GM12878 (cell line): ENCODE measurements at regions not wholly inside any gene's neighbourhood (a gene's known extent, or its start where the extent isn't known, plus 50 kb on each side); places are given as distances from the start of the nearest gene placed in this dataset.

ENCODE experiments used
- ATAC-seq: fragments of 200-7000 bp; cut with Tn5 transposase; 3 replicates; pipeline ENCODE4 v1.9.1; 2020; ENCODE audit warnings: mild to moderate bottlenecking, moderate library complexity
- BruUV-seq: library from RNA; stranded (reverse); fragments of 400-500 nt; replicated peaks from 2 replicates; lab custom pipeline; 2021; lab: Mats Ljungman, UMichigan
- CTCF ChIA-PET: fragments of 300-600 bp; sonication (Branson Sonifier 250); formaldehyde crosslinking; extraction: SDS; loops from one replicate; lab custom pipeline; 2021; ENCODE audit warnings: inconsistent platforms; lab: Yijun Ruan, JAX
- POLR2A ChIA-PET: fragments of 350-600 bp; formaldehyde crosslinking; extraction: SDS; loops from one replicate; lab custom pipeline; 2021; ENCODE audit warnings: inconsistent platforms; lab: Charles Lee
- RAD21 ChIA-PET: fragments of 300-600 bp; sonication (Branson Sonifier 250); formaldehyde crosslinking; loops from one replicate; lab custom pipeline; 2023; ENCODE audit warnings: antibody characterized with exemption; ENCODE audit not compliant: unreplicated experiment; lab: Charles Lee
- SMC1A ChIA-PET: fragments of 300-600 bp; sonication (Branson Sonifier 250); formaldehyde crosslinking; loops from one replicate; lab custom pipeline; 2023; ENCODE audit not compliant: unreplicated experiment, uncharacterized antibody; lab: Charles Lee
- DNase-seq: peaks from one replicate; pipeline ENCODE4 v3.0.0-alpha.2; 2011; ENCODE audit warnings: low read depth, low spot score
- FAIRE-seq: peaks from 3 replicates; lab custom pipeline; 2011; peaks lifted over from hg19 to GRCh38; lab: Jason Lieb, UNC
- H2AFZ ChIP-seq: 2 replicates; pipeline ENCODE4 v1.6.0; 2011; ENCODE audit warnings: low read depth, low read length, control low read depth; ENCODE audit not compliant: control insufficient read depth
- H3K27ac ChIP-seq: 2 replicates; pipeline ENCODE4 v1.5.1; 2011; ENCODE audit warnings: control low read depth; ENCODE audit not compliant: control insufficient read depth, insufficient read depth
- H3K27me3 ChIP-seq, 2 experiments: replicated peaks in 1 of 2; 2 replicates each; pipeline versions ENCODE4 v1.6.0 to v1.6.1; 2011; ENCODE audit warnings: low read length in 1 of 2; ENCODE audit not compliant: control insufficient read depth in 2 of 2, insufficient read depth in 2 of 2
- H3K36me3 ChIP-seq, 2 experiments: 2 replicates each; pipeline ENCODE4 v1.5.1; 2011; ENCODE audit warnings: low read length in 1 of 2; ENCODE audit not compliant: control insufficient read depth in 2 of 2, insufficient read depth in 2 of 2
- H3K4me1 ChIP-seq: 2 replicates; pipeline ENCODE4 v1.6.1; 2011; ENCODE audit warnings: mild to moderate bottlenecking, low read length, moderate library complexity, mixed read lengths; ENCODE audit not compliant: control insufficient read depth, insufficient read depth
- H3K4me2 ChIP-seq: 2 replicates; pipeline ENCODE4 v1.6.0; 2011; ENCODE audit warnings: control low read depth; ENCODE audit not compliant: control insufficient read depth, insufficient read depth
- H3K4me3 ChIP-seq: fragments of 200-600 bp; sonication (generic); 2 replicates; pipeline ENCODE4 v1.5.1; 2016
- H3K79me2 ChIP-seq: 2 replicates; pipeline ENCODE4 v1.6.0; 2011; ENCODE audit warnings: low read length; ENCODE audit not compliant: control insufficient read depth, insufficient read depth
- H3K9ac ChIP-seq: 2 replicates; pipeline ENCODE4 v1.8.0; 2011; ENCODE audit warnings: low read length, control low read depth, mixed read lengths; ENCODE audit not compliant: control insufficient read depth, insufficient read depth
- H3K9me3 ChIP-seq: replicated peaks from 3 replicates; pipeline ENCODE4 v1.5.1; 2011; ENCODE audit warnings: mild to moderate bottlenecking, low read length; ENCODE audit not compliant: control insufficient read depth, insufficient read depth
- H4K20me1 ChIP-seq: 2 replicates; pipeline ENCODE4 v1.6.0; 2011; ENCODE audit not compliant: control insufficient read depth, insufficient read depth
- EP300 ChIP-seq, 2 experiments: fragments of 150-350 bp in 1 of 2; IDR thresholded peaks; 2 replicates each; pipeline ENCODE4 v1.6.1; 2011 to 2012; ENCODE audit warnings: low read depth in 2 of 2, low read length in 2 of 2, borderline replicate concordance in 1 of 2, improper control_type of control experiment in 1 of 2, inconsistent platforms in 1 of 2; ENCODE audit not compliant: control insufficient read depth in 1 of 2
- EZH2 ChIP-seq: IDR thresholded peaks from 2 replicates; pipeline ENCODE4 v1.6.1; 2012; ENCODE audit warnings: low read depth, mild to moderate bottlenecking, control low read depth, inconsistent platforms, low read length, borderline replicate concordance; ENCODE audit not compliant: control insufficient read depth
- MAX ChIP-seq: IDR thresholded peaks from 2 replicates; pipeline ENCODE4 v1.6.1; 2012; ENCODE audit warnings: low read depth, low read length, improper control_type of control experiment
- PAX5 ChIP-seq: IDR thresholded peaks from 2 replicates; pipeline ENCODE4 v1.6.1; 2011; ENCODE audit warnings: low read depth, low read length, borderline replicate concordance
- RELA ChIP-seq: fragments of 450-650 bp; IDR thresholded peaks from 2 replicates; pipeline ENCODE4 v1.8.0; 2014; ENCODE audit warnings: borderline replicate concordance; ENCODE audit not compliant: partially characterized antibody
- SPI1 ChIP-seq: IDR thresholded peaks from 2 replicates; pipeline ENCODE4 v1.6.1; 2011; ENCODE audit warnings: low read depth, mild to moderate bottlenecking, low read length, moderate library complexity, borderline replicate concordance; ENCODE audit not compliant: insufficient read depth
- SREBF1 ChIP-seq: IDR thresholded peaks from 2 replicates; pipeline ENCODE4 v1.6.1; 2012; ENCODE audit warnings: mild to moderate bottlenecking, low read length
- TAF1 ChIP-seq: IDR thresholded peaks from 2 replicates; pipeline ENCODE4 v1.6.1; 2011; ENCODE audit warnings: mild to moderate bottlenecking, low read depth, low read length, borderline replicate concordance
- YBX1 ChIP-seq: fragments of 450-650 bp; IDR thresholded peaks from 2 replicates; pipeline ENCODE4 v1.6.1; 2016; ENCODE audit warnings: antibody characterized with exemption
- ZNF384 ChIP-seq: IDR thresholded peaks from 2 replicates; pipeline ENCODE4 v1.6.1; 2012; ENCODE audit warnings: low read depth, mild to moderate bottlenecking, low read length, improper control_type of control experiment, borderline replicate concordance
- WGBS: methylation state at CpG from one replicate; pipeline ENCODE4 v1.1.6; 2016; ENCODE audit warnings: low lambda C conversion rate; ENCODE audit not compliant: insufficient replicate concordance, insufficient coverage; ENCODE audit errors: missing lambda C conversion rate; 5-methylcytosine and 5-hydroxymethylcytosine counted together
- in situ Hi-C: fragments of 300-500 bp; cut with MboI; formaldehyde crosslinking; loops from 9 replicates; pipeline ENCODE4 v1.14.3; 2018; ENCODE audit warnings: mixed read lengths
- intact Hi-C: fragments of 100-400 bp; cut with micrococcal nuclease; formaldehyde crosslinking; loops from one replicate; pipeline ENCODE4 v1.14.2; 2022; ENCODE audit not compliant: unreplicated experiment

- intact Hi-C loops (no loop called here), in situ Hi-C loops (no loop called here)
- no peak overlapping the region for H3K4me3 ChIP-seq
- H3K79me2 ChIP-seq, result no peaks in the 10 kb centered on the region
- H3K27ac ChIP-seq, result no peak overlapping the region
- SMC1A ChIA-PET, result no interaction called here
- POLR2A ChIA-PET, result no interaction called here
- 81% methylated on average over 9 of the region's 9 CpGs for WGBS
- DNase-seq (no peak), FAIRE-seq (no peak), ATAC-seq (no peak)
- CTCF ChIA-PET, result no interaction called here
- TF ChIP-seq YBX1 (no peak), SPI1 (no peak), PAX5 (no peak), TAF1 (no peak), ZNF384 (no peak), SREBF1 (no peak), MAX (no peak), EZH2 (no peak), EP300 (IDR thresholded peaks at IDR 0.05; ENCODE audit: borderline replicate concordance in 1 of 2, control insufficient read depth in 1 of 2, low read depth in 2 of 2, low read length in 2 of 2) (no peak), RELA (no peak)
- no peaks in the 10 kb centered on the region for H3K4me1 ChIP-seq
- no peaks in the 10 kb centered on the region for H3K36me3 ChIP-seq
- RAD21 ChIA-PET, result no interaction called here
- no TSS peak for BruUV-seq
- H3K9me3 ChIP-seq, result no peaks in the 10 kb centered on the region
- H3K9ac ChIP-seq, result no peak overlapping the region
- H3K27me3 ChIP-seq, result peaks cover 0 to 1% of the 10 kb centered on the region in 2 experiments; a peak in 1 of 4 replicates
- H4K20me1 ChIP-seq, result no peaks in the 10 kb centered on the region
- H2AFZ ChIP-seq, result no peak overlapping the region
- H3K4me2 ChIP-seq, result no peak overlapping the region
Observed at GRCh38 chr2:105600037-105600442, 144.7 kb upstream of the NCK2 start.
